ENCODE measurements at regions not wholly inside any gene's neighbourhood (a gene's known extent, or its start where the extent isn't known, plus 50 kb on each side); places are given as distances from the start of the nearest gene placed in this dataset.

- DNase-seq (ENCODE audit: low read depth, low spot score) = peak; percentile 61
Observed at GRCh38 chr5:157918811-157919742, 60.1 kb upstream of the CLINT1 start.

GRCh38 chr5:157917899-157918809 is 59.2 kb upstream of the CLINT1 start:
- DNase-seq (ENCODE audit: low read depth, low spot score) = peak; percentile 86

- DNase-seq (ENCODE audit: low read depth, low spot score) = no peak
Observed at GRCh38 chr5:157917491-157917890, 58.5 kb upstream of the CLINT1 start.

GRCh38 chr5:157915638-157916037 is 56.7 kb upstream of the CLINT1 start:
- DNase-seq (ENCODE audit: low read depth, low spot score) = no peak

- DNase-seq (ENCODE audit: low read depth, low spot score) = no peak
Observed at GRCh38 chr5:157914151-157914788, 55.3 kb upstream of the CLINT1 start.

- peak; percentile 54 for DNase-seq (ENCODE audit: low read depth, low spot score)
Observed at GRCh38 chr5:157913575-157913974, 54.6 kb upstream of the CLINT1 start.

- DNase-seq (ENCODE audit: low read depth, low spot score) = peak; percentile 65
Observed at GRCh38 chr5:157912621-157913325, 53.8 kb upstream of the CLINT1 start.

- no peak for DNase-seq (ENCODE audit: low read depth, low spot score)
Observed at GRCh38 chr5:157911568-157911967, 52.6 kb upstream of the CLINT1 start.

Data from ELF-1 (cell line).